22Rv1 (cell line): ENCODE measurements at regions not wholly inside any gene's neighbourhood (a gene's known extent, or its start where the extent isn't known, plus 50 kb on each side); places are given as distances from the start of the nearest gene placed in this dataset.

ENCODE experiments used
- CTCF ChIP-seq: fragments of 450-650 bp; IDR thresholded peaks from 2 replicates; pipeline ENCODE4 v1.5.1; 2017; ENCODE audit warnings: mild to moderate bottlenecking
- ZFX ChIP-seq: fragments of 450-650 bp; IDR thresholded peaks from 2 replicates; pipeline ENCODE4 v1.6.1; 2017; ENCODE audit warnings: antibody characterized with exemption, borderline replicate concordance

GRCh38 chrX:134181275-134181660 lies 55.7 kb upstream of the CCDC160 start:
- TF ChIP-seq CTCF (no peak), ZFX (no peak)
